A673 (cell line): ENCODE measurements at regions not wholly inside any gene's neighbourhood (a gene's known extent, or its start where the extent isn't known, plus 50 kb on each side); places are given as distances from the start of the nearest gene placed in this dataset.

Source experiments
- BruUV-seq: library from RNA; stranded (reverse); fragments of 400-500 nt; replicated peaks from 2 replicates; lab custom pipeline; 2021; lab: Mats Ljungman, UMichigan
- CTCF ChIA-PET: fragments of 300-600 bp; sonication (Branson Sonifier 250); formaldehyde crosslinking; loops from one replicate; lab custom pipeline; 2022; ENCODE audit warnings: antibody characterized with exemption; lab: Charles Lee
- POLR2A ChIA-PET: fragments of 300-600 bp; sonication (Branson Sonifier 250); formaldehyde crosslinking; loops from one replicate; lab custom pipeline; 2022; ENCODE audit warnings: antibody characterized with exemption; ENCODE audit not compliant: low non-redundant PET; lab: Charles Lee
- DNase-seq: peaks from one replicate; pipeline ENCODE4 v3.0.0-alpha.2; 2015; ENCODE audit warnings: low spot score
- H3K27ac ChIP-seq: fragments of 200-600 bp; sonication (generic); 2 replicates; pipeline ENCODE4 v1.5.1; 2016; ENCODE audit warnings: mixed run types, low read depth, mild to moderate bottlenecking, mixed read lengths, antibody characterized with exemption, low read length; ENCODE audit not compliant: poor library complexity, severe bottlenecking
- H3K27me3 ChIP-seq: fragments of 200-600 bp; sonication (generic); replicated peaks from 2 replicates; pipeline ENCODE4 v1.6.1; 2017; ENCODE audit warnings: mixed run types, low read depth, mild to moderate bottlenecking, mixed read lengths, antibody characterized with exemption, low read length; ENCODE audit not compliant: insufficient read depth, poor library complexity
- H3K36me3 ChIP-seq: fragments of 200-600 bp; sonication (generic); 2 replicates; pipeline ENCODE4 v1.6.1; 2016; ENCODE audit warnings: mixed run types, mild to moderate bottlenecking, mixed read lengths, antibody characterized with exemption, low read length; ENCODE audit not compliant: insufficient read depth, poor library complexity, severe bottlenecking
- H3K4me1 ChIP-seq: fragments of 200-600 bp; sonication (generic); 2 replicates; pipeline ENCODE4 v1.6.1; 2017; ENCODE audit warnings: mixed run types, mild to moderate bottlenecking, mixed read lengths, antibody characterized with exemption, low read length; ENCODE audit not compliant: insufficient read depth, poor library complexity, severe bottlenecking
- H3K4me3 ChIP-seq: fragments of 200-600 bp; sonication (generic); 2 replicates; pipeline ENCODE4 v1.5.1; 2016; ENCODE audit warnings: low read depth, mixed run types, mild to moderate bottlenecking, mixed read lengths, low read length; ENCODE audit not compliant: poor library complexity, severe bottlenecking
- H3K9me3 ChIP-seq: fragments of 200-600 bp; sonication (generic); 2 replicates; pipeline ENCODE4 v1.6.1; 2016; ENCODE audit warnings: mixed run types, low read depth, mild to moderate bottlenecking, mixed read lengths, antibody characterized with exemption, low read length; ENCODE audit not compliant: poor library complexity, severe bottlenecking
- CTCF ChIP-seq: fragments of 300-800, 200-600 bp; sonication (generic); conservative IDR thresholded peaks from 2 replicates; pipeline ENCODE4 v1.5.1; 2017; ENCODE audit warnings: low read depth, mild to moderate bottlenecking, antibody characterized with exemption, low read length, moderate library complexity, mixed read lengths
- EZH2 ChIP-seq: fragments of 200-600 bp; sonication (generic); IDR thresholded peaks from 2 replicates; pipeline ENCODE4 v1.6.1; 2017; ENCODE audit warnings: borderline replicate concordance, low read depth, mild to moderate bottlenecking, mixed read lengths, antibody characterized with exemption, low read length; ENCODE audit not compliant: poor library complexity, severe bottlenecking
- intact Hi-C: fragments of 100-400 bp; cut with micrococcal nuclease; formaldehyde crosslinking; loops from one replicate; pipeline ENCODE4 v1.10.0; 2022; ENCODE audit not compliant: unreplicated experiment

- intact Hi-C loops, result no loop called here
- no peak overlapping the region for H3K4me3 ChIP-seq
- H3K27ac ChIP-seq, result no peak overlapping the region
- no peaks in the 10 kb centered on the region for H3K9me3 ChIP-seq
- no peaks in the 10 kb centered on the region for H3K36me3 ChIP-seq
- POLR2A ChIA-PET, result no interaction called here
- H3K4me1 ChIP-seq, result no peaks in the 10 kb centered on the region
- no peak for DNase-seq
- CTCF ChIA-PET, result no interaction called here
- TF ChIP-seq EZH2 (no peak), CTCF (no peak)
- no peaks in the 10 kb centered on the region for H3K27me3 ChIP-seq
- no TSS peak for BruUV-seq
Measured at GRCh38 chr3:187828579-187829452, 83.5 kb upstream of the BCL6 start.

- Histone ChIP-seq H3K4me3 (no peak overlapping the region), H3K9me3 (no peaks in the 10 kb centered on the region), H3K36me3 (no peaks in the 10 kb centered on the region), H3K4me1 (no peaks in the 10 kb centered on the region), H3K27ac (no peak overlapping the region), H3K27me3 (no peaks in the 10 kb centered on the region)
- no TSS peak for BruUV-seq
- DNase-seq, result no peak
- intact Hi-C loops, result no loop called here
- TF ChIP-seq CTCF (no peak), EZH2 (no peak)
- POLR2A ChIA-PET, result no interaction called here
- CTCF ChIA-PET, result no interaction called here
Measured at GRCh38 chr3:187830181-187830580, 84.9 kb upstream of the BCL6 start.

GRCh38 chr3:187831125-187832051 lies 86.1 kb upstream of the BCL6 start:
- CTCF ChIA-PET, result no interaction called here

More at GRCh38 chr3:187831125-187832051, 86.1 kb upstream of the BCL6 start:
- Histone ChIP-seq H3K36me3 (no peaks in the 10 kb centered on the region), H3K4me1 (no peaks in the 10 kb centered on the region), H3K4me3 (no peak overlapping the region), H3K9me3 (no peaks in the 10 kb centered on the region), H3K27me3 (no peaks in the 10 kb centered on the region), H3K27ac (no peak overlapping the region)
- intact Hi-C loops, result no loop called here
- TF ChIP-seq CTCF (no peak), EZH2 (no peak)
- DNase-seq, result no peak
- BruUV-seq, result no TSS peak
- POLR2A ChIA-PET, result no interaction called here
